HEK293 (cell line): ENCODE measurements at regions not wholly inside any gene's neighbourhood (a gene's known extent, or its start where the extent isn't known, plus 50 kb on each side); places are given as distances from the start of the nearest gene placed in this dataset.

Source experiments
- GLI2 ChIP-seq: fragments of 450-650 bp; formaldehyde crosslinking; IDR thresholded peaks from 2 replicates; pipeline ENCODE4; 2017; ENCODE audit warnings: missing biosample characterization, missing genetic modification characterization, low read depth, borderline replicate concordance
- HOXA7 ChIP-seq: sonication (generic); formaldehyde crosslinking; IDR thresholded peaks from 2 replicates; pipeline ENCODE4 v1.8.1; 2022; ENCODE audit warnings: missing genetic modification reagents, borderline replicate concordance
- SCRT1 ChIP-seq: fragments of 450-650 bp; formaldehyde crosslinking; IDR thresholded peaks from 2 replicates; pipeline ENCODE4 v1.5.1; 2016; ENCODE audit warnings: missing biosample characterization, missing genetic modification characterization, borderline replicate concordance
- ZNF274 ChIP-seq, 2 experiments: fragments of 200-500 bp in 1 of 2; fragments of 450-650 bp in 1 of 2; sonication (Bioruptor generic) in 1 of 2; formaldehyde crosslinking in 1 of 2; IDR thresholded peaks; 2 replicates each; pipeline versions ENCODE4 v1.5.1 to v1.6.1; 2014 to 2016; ENCODE audit warnings: borderline replicate concordance in 1 of 2, inconsistent platforms in 1 of 2, low read length in 1 of 2, missing biosample characterization in 1 of 2, missing genetic modification characterization in 1 of 2
- ZNF37A ChIP-seq: fragments of 450-650 bp; IDR thresholded peaks from 2 replicates; pipeline ENCODE4 v1.5.1; 2018; ENCODE audit warnings: missing biosample characterization, missing genetic modification characterization
- ZNF404 ChIP-seq: fragments of 450-650 bp; formaldehyde crosslinking; IDR thresholded peaks from 2 replicates; pipeline ENCODE4 v1.5.1; 2017; ENCODE audit warnings: missing biosample characterization, missing genetic modification characterization
- ZNF530 ChIP-seq: fragments of 450-650 bp; formaldehyde crosslinking; IDR thresholded peaks from 2 replicates; pipeline ENCODE4 v1.5.1; 2016; ENCODE audit warnings: low read depth, missing biosample characterization, missing genetic modification characterization
- ZNF785 ChIP-seq: fragments of 450-650 bp; formaldehyde crosslinking; IDR thresholded peaks from 2 replicates; pipeline ENCODE4 v1.5.1; 2016; ENCODE audit warnings: missing biosample characterization, missing genetic modification characterization
- ZSCAN30 ChIP-seq: fragments of 450-650 bp; IDR thresholded peaks from 2 replicates; pipeline ENCODE4 v1.5.1; 2018; ENCODE audit warnings: missing biosample characterization, mild to moderate bottlenecking, missing genetic modification characterization, moderate library complexity
- TF ChIP-seq, protein P1 (sequence below): fragments of 450-650 bp; formaldehyde crosslinking; IDR thresholded peaks from 2 replicates; pipeline ENCODE4 v1.5.1; 2016; ENCODE audit warnings: missing biosample characterization, missing genetic modification characterization
- TF ChIP-seq, protein P2 (sequence below): fragments of 450-650 bp; formaldehyde crosslinking; IDR thresholded peaks from 2 replicates; pipeline ENCODE4 v1.5.1; 2016; ENCODE audit warnings: missing biosample characterization, missing genetic modification characterization
- TF ChIP-seq, protein P3 (sequence below): fragments of 450-650 bp; formaldehyde crosslinking; IDR thresholded peaks from 2 replicates; pipeline ENCODE4 v1.5.1; 2016; ENCODE audit warnings: missing biosample characterization, missing genetic modification characterization, low read depth
- TF ChIP-seq, protein P4 (sequence below): fragments of 450-650 bp; formaldehyde crosslinking; IDR thresholded peaks from 2 replicates; pipeline ENCODE4 v1.5.1; 2016; ENCODE audit warnings: missing biosample characterization, missing genetic modification characterization, borderline replicate concordance

DNA sequence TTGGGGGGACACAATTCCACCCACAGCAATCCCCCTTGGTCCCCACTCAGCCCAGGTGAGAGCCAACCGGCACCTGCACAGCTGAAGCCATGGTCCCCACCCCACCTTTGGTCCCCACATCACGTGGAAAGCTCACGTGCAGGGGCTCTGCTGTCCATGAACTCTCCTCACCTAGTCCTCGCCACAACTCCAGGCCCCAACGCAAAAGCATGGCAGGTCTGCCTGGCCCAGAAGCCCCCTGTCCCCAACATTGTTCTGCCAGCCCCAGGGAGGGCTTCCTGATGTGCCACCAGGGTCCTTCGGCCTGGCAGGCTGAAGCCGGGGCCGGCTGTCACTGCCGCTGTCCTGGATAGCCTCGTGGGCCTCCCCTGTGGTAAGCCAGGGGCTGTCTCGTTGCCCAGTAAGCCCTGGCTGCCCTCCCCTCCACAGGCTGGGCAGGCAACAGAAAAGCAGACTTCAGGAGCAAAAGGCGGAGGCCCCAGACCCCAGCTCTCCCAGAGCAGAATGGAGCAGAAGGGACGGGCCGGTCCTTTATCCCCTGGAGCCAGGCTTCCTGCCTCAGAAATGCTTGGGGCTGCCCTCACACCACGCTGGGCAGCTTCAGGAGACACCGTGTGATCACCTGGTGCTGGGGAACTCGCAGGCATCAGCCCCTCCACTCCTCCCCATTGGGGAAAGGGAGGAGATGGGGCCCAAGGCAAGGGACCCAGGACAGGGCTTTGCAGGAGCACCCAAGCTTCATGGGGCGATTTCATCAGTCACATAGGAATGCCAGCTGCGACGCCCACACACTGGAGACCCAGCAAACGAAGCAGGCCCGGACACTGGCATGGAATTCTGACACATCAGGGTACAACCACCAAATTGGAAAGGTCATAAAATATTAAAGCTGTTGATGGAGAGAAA lies 103.7 kb downstream of the ADRA2C start:
- TF ChIP-seq, protein P1, sequence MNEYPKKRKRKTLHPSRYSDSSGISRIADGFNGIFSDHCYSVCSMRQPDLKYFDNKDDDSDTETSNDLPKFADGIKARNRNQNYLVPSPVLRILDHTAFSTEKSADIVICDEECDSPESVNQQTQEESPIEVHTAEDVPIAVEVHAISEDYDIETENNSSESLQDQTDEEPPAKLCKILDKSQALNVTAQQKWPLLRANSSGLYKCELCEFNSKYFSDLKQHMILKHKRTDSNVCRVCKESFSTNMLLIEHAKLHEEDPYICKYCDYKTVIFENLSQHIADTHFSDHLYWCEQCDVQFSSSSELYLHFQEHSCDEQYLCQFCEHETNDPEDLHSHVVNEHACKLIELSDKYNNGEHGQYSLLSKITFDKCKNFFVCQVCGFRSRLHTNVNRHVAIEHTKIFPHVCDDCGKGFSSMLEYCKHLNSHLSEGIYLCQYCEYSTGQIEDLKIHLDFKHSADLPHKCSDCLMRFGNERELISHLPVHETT (tag by site-specific recombination), result no peak
- TF ChIP-seq, protein P2, sequence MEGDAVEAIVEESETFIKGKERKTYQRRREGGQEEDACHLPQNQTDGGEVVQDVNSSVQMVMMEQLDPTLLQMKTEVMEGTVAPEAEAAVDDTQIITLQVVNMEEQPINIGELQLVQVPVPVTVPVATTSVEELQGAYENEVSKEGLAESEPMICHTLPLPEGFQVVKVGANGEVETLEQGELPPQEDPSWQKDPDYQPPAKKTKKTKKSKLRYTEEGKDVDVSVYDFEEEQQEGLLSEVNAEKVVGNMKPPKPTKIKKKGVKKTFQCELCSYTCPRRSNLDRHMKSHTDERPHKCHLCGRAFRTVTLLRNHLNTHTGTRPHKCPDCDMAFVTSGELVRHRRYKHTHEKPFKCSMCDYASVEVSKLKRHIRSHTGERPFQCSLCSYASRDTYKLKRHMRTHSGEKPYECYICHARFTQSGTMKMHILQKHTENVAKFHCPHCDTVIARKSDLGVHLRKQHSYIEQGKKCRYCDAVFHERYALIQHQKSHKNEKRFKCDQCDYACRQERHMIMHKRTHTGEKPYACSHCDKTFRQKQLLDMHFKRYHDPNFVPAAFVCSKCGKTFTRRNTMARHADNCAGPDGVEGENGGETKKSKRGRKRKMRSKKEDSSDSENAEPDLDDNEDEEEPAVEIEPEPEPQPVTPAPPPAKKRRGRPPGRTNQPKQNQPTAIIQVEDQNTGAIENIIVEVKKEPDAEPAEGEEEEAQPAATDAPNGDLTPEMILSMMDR, result no peak
- TF ChIP-seq ZNF785 (tag by site-specific recombination), result no peak
- no peak for TF ChIP-seq HOXA7 (CRISPR knock-in tag)
- TF ChIP-seq ZNF274 (IDR thresholded peaks at IDR 0.05; ENCODE audit: low read length), result no peak
- no peak for TF ChIP-seq ZNF274 (tag by site-specific recombination; IDR thresholded peaks at IDR 0.05; ENCODE audit: borderline replicate concordance)
- no peak for TF ChIP-seq ZSCAN30 (tag by site-specific recombination)
- TF ChIP-seq ZNF530, result no peak
- TF ChIP-seq GLI2, result no peak
- TF ChIP-seq, protein P3, sequence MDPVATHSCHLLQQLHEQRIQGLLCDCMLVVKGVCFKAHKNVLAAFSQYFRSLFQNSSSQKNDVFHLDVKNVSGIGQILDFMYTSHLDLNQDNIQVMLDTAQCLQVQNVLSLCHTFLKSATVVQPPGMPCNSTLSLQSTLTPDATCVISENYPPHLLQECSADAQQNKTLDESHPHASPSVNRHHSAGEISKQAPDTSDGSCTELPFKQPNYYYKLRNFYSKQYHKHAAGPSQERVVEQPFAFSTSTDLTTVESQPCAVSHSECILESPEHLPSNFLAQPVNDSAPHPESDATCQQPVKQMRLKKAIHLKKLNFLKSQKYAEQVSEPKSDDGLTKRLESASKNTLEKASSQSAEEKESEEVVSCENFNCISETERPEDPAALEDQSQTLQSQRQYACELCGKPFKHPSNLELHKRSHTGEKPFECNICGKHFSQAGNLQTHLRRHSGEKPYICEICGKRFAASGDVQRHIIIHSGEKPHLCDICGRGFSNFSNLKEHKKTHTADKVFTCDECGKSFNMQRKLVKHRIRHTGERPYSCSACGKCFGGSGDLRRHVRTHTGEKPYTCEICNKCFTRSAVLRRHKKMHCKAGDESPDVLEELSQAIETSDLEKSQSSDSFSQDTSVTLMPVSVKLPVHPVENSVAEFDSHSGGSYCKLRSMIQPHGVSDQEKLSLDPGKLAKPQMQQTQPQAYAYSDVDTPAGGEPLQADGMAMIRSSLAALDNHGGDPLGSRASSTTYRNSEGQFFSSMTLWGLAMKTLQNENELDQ, result no peak
- TF ChIP-seq SCRT1 (tag by site-specific recombination), result no peak
- no peak for TF ChIP-seq ZNF37A (tag by site-specific recombination)
- TF ChIP-seq, protein P4, sequence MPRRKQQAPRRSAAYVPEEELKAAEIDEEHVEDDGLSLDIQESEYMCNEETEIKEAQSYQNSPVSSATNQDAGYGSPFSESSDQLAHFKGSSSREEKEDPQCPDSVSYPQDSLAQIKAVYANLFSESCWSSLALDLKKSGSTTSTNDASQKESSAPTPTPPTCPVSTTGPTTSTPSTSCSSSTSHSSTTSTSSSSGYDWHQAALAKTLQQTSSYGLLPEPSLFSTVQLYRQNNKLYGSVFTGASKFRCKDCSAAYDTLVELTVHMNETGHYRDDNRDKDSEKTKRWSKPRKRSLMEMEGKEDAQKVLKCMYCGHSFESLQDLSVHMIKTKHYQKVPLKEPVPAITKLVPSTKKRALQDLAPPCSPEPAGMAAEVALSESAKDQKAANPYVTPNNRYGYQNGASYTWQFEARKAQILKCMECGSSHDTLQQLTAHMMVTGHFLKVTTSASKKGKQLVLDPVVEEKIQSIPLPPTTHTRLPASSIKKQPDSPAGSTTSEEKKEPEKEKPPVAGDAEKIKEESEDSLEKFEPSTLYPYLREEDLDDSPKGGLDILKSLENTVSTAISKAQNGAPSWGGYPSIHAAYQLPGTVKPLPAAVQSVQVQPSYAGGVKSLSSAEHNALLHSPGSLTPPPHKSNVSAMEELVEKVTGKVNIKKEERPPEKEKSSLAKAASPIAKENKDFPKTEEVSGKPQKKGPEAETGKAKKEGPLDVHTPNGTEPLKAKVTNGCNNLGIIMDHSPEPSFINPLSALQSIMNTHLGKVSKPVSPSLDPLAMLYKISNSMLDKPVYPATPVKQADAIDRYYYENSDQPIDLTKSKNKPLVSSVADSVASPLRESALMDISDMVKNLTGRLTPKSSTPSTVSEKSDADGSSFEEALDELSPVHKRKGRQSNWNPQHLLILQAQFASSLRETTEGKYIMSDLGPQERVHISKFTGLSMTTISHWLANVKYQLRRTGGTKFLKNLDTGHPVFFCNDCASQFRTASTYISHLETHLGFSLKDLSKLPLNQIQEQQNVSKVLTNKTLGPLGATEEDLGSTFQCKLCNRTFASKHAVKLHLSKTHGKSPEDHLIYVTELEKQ (tag by site-specific recombination), result no peak
- TF ChIP-seq ZNF404 (tag by site-specific recombination), result no peak
